ENCODE measurements at regions not wholly inside any gene's neighbourhood (a gene's known extent, or its start where the extent isn't known, plus 50 kb on each side); places are given as distances from the start of the nearest gene placed in this dataset.

DNA sequence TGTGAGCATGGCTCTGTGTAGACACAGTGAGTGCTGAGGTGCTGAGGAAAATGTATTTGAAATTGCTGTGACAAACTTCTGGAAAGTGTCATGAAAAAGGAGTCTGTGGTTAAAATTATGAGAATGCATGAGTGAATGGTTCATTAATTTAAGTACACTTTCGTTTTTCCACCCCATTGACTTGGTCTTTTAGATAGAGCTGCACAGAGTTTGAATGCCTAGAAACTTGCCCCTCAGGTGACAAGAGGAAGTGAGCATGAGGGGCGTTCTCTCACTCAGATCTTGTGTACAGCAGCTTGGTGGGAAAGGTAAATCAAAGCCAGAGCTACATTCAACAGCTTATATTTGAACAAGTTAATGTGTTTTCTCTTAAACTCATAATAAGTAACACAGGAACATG lies 296.8 kb downstream of the WDR72 start:
- H3K27me3 ChIP-seq, result no peaks in the 10 kb centered on the region
- TF ChIP-seq, protein P1, sequence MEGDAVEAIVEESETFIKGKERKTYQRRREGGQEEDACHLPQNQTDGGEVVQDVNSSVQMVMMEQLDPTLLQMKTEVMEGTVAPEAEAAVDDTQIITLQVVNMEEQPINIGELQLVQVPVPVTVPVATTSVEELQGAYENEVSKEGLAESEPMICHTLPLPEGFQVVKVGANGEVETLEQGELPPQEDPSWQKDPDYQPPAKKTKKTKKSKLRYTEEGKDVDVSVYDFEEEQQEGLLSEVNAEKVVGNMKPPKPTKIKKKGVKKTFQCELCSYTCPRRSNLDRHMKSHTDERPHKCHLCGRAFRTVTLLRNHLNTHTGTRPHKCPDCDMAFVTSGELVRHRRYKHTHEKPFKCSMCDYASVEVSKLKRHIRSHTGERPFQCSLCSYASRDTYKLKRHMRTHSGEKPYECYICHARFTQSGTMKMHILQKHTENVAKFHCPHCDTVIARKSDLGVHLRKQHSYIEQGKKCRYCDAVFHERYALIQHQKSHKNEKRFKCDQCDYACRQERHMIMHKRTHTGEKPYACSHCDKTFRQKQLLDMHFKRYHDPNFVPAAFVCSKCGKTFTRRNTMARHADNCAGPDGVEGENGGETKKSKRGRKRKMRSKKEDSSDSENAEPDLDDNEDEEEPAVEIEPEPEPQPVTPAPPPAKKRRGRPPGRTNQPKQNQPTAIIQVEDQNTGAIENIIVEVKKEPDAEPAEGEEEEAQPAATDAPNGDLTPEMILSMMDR (IDR thresholded peaks at IDR 0.05), result no peak
- H3K4me1 ChIP-seq, result no peaks in the 10 kb centered on the region
- intact Hi-C loops (cut with DNase I), result no loop called here
- no peak overlapping the region for H3K4me3 ChIP-seq
- DNase-seq (ENCODE audit: low spot score in 2 of 2), result no peak
- no peaks in the 10 kb centered on the region for H3K9me3 ChIP-seq
- no peaks in the 10 kb centered on the region for H3K36me3 ChIP-seq
- H3K27ac ChIP-seq, result no peak overlapping the region

DNA sequence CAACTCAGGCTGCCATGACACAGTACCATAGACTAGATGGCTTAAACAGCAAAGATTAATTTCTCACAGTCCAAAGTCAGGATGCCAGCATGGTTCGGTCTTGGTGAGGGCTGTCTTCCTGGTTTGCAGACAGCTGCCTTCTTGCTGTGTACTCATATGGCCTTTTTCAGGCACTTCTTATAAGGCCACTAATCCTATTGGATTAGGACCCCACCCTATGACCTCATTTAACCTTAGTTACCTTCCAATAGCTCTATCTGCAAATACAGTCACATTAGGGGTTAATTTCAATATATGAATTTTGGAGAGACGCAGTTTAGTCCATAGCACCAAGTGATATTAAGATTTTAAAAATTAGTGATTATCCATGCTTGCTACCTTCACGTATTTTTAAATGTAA lies 297.8 kb downstream of the WDR72 start:
- no peaks in the 10 kb centered on the region for H3K9me3 ChIP-seq
- DNase-seq (ENCODE audit: low spot score in 2 of 2), result no peak
- H3K4me1 ChIP-seq, result no peaks in the 10 kb centered on the region
- H3K4me3 ChIP-seq, result no peak overlapping the region
- no peaks in the 10 kb centered on the region for H3K36me3 ChIP-seq
- intact Hi-C loops (cut with DNase I), result no loop called here
- H3K27me3 ChIP-seq, result no peaks in the 10 kb centered on the region
- H3K27ac ChIP-seq, result no peak overlapping the region
- TF ChIP-seq, protein P1 (IDR thresholded peaks at IDR 0.05), result no peak

DNA sequence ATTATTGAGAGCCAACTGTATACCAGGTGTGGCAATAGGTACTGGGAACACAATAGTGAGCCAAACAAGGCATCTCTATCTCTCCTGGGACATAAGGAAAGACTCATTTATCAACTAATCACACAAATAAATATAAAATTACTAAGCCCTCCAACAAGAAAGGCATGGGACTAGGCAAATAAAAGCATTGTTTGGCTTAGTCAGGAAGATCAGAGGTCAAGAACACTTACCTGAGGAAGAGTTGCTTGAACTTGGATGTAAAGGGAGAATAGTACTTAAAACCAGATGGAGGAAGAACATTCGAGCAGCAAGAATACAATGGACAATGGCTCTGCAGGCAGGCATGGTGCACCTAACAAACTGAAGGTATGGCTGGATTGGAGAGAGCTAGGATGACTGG lies 300.7 kb downstream of the WDR72 start:
- Histone ChIP-seq H3K9me3 (no peaks in the 10 kb centered on the region), H3K4me3 (no peak overlapping the region), H3K27me3 (no peaks in the 10 kb centered on the region), H3K4me1 (no peaks in the 10 kb centered on the region), H3K27ac (no peak overlapping the region), H3K36me3 (no peaks in the 10 kb centered on the region)
- no peak for DNase-seq (ENCODE audit: low spot score in 2 of 2)
- TF ChIP-seq, protein P1 (IDR thresholded peaks at IDR 0.05), result no peak
- intact Hi-C loops (cut with DNase I), result no loop called here

DNA sequence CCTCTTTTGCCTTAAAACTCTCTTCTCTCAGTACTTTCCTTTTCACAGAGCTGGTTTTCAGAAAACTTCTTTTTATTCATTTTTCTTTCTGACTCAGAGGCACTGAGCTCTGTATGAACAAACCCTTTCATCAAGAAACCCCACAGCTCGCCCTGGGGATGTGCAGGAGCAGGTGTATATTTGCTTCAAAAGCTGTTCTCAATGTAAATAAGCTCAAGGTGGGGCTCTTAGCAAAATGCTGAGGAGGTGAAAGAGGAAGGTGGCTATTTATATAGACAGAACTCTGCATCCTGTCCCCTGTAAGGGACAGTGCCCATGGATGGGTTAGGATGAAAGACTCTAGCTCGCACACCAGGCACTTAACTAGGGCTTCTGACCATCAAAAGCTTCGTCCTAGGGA lies 302.0 kb downstream of the WDR72 start:
- Histone ChIP-seq H3K9me3 (no peaks in the 10 kb centered on the region), H3K4me1 (no peaks in the 10 kb centered on the region), H3K27ac (no peak overlapping the region), H3K27me3 (no peaks in the 10 kb centered on the region), H3K36me3 (no peaks in the 10 kb centered on the region), H3K4me3 (no peak overlapping the region)
- no peak for DNase-seq (ENCODE audit: low spot score in 2 of 2)
- TF ChIP-seq, protein P1 (IDR thresholded peaks at IDR 0.05), result no peak
- intact Hi-C loops (cut with DNase I), result no loop called here

DNA sequence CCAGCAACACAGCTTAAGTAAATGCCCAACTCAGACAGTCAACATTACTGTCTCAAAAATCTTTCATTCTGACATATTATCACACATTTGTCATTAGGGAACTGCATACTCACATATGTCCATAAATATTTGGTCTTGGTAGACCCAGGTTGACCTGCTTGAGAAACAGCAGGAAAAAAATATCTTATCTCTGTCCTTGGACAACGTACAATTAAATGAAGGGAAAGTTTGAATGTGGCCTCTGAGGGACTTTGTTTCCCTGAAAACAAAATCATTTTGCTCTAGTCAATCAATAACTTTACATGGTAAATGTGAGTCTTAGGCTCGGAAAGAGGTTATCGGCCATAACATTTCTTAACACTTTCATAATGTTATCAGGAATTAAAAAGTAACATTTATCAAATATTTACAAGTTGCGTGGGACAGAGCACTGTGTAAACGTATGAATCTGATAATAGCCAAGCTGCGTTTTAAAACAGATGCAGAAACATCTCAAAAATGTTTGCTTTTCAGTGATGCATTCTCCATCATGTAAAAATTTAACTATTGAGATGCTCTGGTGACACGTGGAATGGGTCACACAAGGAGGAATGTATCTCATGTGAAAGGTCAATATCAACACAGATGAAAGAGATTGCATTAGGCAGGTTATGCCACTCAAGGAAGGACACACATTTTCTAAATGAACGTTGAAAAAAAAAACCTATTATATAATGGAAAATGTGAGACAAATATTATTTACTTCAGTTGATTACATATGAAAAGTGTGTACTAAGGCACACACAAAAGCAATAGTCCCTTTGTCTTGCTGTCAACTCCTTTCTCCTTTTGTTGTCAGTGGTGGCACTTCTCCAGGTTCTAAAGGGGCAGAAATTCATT lies 304.4 kb downstream of the WDR72 start:
- Histone ChIP-seq H3K9me3 (no peaks in the 10 kb centered on the region), H3K27ac (no peak overlapping the region), H3K4me3 (no peak overlapping the region), H3K4me1 (no peaks in the 10 kb centered on the region), H3K36me3 (no peaks in the 10 kb centered on the region), H3K27me3 (no peaks in the 10 kb centered on the region)
- TF ChIP-seq, protein P1 (IDR thresholded peaks at IDR 0.05), result no peak
- intact Hi-C loops (cut with DNase I), result no loop called here
- DNase-seq (ENCODE audit: low spot score in 2 of 2), result no peak

DNA sequence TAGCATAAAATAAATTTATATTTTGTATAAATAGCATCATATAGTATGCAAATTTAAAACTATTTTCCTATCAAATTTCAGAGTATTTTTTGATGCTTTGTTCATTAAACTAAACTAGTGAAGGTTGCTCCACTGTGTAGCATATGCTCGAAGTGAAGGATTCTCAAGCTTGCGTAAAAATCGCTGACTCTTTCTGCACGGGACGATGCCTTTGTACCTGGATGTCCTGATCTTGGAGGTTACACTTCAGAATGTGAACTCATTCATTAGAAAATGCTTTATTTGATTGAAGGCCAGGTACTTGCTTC lies 305.0 kb downstream of the WDR72 start:
- DNase-seq (ENCODE audit: low spot score in 2 of 2), result no peak
- Histone ChIP-seq H3K4me3 (no peak overlapping the region), H3K27ac (no peak overlapping the region), H3K27me3 (no peaks in the 10 kb centered on the region), H3K9me3 (no peaks in the 10 kb centered on the region), H3K4me1 (no peaks in the 10 kb centered on the region), H3K36me3 (no peaks in the 10 kb centered on the region)
- TF ChIP-seq, protein P1 (IDR thresholded peaks at IDR 0.05), result no peak
- intact Hi-C loops (cut with DNase I), result no loop called here
